ENCODE measurements at regions not wholly inside any gene's neighbourhood (a gene's known extent, or its start where the extent isn't known, plus 50 kb on each side); places are given as distances from the start of the nearest gene placed in this dataset.

DNA sequence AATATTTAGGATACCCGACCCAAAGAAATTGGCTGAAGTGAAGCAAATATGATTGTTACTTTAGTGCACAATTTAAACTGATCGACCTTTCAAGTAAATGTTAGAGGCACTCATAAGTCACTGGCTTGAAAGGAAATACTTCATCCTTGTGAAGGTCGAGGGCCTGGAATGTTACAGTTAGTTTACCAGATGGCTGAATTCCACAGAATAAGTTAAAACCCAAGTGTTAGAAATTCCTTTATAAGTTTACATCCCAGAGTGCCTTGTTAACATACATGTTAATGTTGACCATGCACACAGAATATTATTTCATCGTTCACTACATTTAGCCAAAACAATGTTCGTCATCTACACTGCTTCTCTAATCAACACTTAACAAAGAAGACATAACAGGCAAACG, 235.5 kb upstream of the ANO3 start:
- TF ChIP-seq, protein P1, sequence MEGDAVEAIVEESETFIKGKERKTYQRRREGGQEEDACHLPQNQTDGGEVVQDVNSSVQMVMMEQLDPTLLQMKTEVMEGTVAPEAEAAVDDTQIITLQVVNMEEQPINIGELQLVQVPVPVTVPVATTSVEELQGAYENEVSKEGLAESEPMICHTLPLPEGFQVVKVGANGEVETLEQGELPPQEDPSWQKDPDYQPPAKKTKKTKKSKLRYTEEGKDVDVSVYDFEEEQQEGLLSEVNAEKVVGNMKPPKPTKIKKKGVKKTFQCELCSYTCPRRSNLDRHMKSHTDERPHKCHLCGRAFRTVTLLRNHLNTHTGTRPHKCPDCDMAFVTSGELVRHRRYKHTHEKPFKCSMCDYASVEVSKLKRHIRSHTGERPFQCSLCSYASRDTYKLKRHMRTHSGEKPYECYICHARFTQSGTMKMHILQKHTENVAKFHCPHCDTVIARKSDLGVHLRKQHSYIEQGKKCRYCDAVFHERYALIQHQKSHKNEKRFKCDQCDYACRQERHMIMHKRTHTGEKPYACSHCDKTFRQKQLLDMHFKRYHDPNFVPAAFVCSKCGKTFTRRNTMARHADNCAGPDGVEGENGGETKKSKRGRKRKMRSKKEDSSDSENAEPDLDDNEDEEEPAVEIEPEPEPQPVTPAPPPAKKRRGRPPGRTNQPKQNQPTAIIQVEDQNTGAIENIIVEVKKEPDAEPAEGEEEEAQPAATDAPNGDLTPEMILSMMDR (IDR thresholded peaks at IDR 0.05) = no peak
- H3K27ac ChIP-seq = no peak overlapping the region
- DNase-seq = no peak
- no peaks in the 10 kb centered on the region for H3K36me3 ChIP-seq
- H3K4me3 ChIP-seq = no peak overlapping the region
- no peaks in the 10 kb centered on the region for H3K4me1 ChIP-seq
- H3K9me3 ChIP-seq = no peaks in the 10 kb centered on the region
- intact Hi-C loops (cut with DNase I; ENCODE audit: low total_unique reads) = no loop called here
- no peaks in the 10 kb centered on the region for H3K27me3 ChIP-seq

DNA sequence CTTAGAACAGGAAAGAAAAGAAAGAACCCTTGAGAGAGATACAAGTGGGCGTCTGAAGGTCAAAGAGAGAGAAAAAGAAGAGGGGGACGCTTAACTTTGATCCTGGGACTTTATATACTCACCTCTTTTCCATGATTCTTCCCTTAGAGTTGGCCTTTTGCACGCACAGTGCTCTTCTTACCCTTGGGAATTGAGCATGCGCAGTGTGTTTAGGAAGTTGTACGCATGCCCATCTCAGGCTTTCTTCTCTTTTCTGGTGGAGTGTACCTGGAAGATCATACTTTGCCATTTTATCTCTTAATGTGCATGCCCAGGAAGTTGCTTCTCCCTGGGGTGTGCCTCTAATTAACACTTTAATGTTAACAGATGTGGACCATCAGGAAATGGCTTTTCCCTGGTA, 229.6 kb upstream of the ANO3 start:
- H3K36me3 ChIP-seq = no peaks in the 10 kb centered on the region
- no peak overlapping the region for H3K27ac ChIP-seq
- intact Hi-C loops (cut with DNase I; ENCODE audit: low total_unique reads) = no loop called here
- no peaks in the 10 kb centered on the region for H3K4me1 ChIP-seq
- H3K4me3 ChIP-seq = no peak overlapping the region
- no peak for DNase-seq
- TF ChIP-seq, protein P1 (IDR thresholded peaks at IDR 0.05) = no peak
- no peaks in the 10 kb centered on the region for H3K9me3 ChIP-seq
- H3K27me3 ChIP-seq = no peaks in the 10 kb centered on the region

DNA sequence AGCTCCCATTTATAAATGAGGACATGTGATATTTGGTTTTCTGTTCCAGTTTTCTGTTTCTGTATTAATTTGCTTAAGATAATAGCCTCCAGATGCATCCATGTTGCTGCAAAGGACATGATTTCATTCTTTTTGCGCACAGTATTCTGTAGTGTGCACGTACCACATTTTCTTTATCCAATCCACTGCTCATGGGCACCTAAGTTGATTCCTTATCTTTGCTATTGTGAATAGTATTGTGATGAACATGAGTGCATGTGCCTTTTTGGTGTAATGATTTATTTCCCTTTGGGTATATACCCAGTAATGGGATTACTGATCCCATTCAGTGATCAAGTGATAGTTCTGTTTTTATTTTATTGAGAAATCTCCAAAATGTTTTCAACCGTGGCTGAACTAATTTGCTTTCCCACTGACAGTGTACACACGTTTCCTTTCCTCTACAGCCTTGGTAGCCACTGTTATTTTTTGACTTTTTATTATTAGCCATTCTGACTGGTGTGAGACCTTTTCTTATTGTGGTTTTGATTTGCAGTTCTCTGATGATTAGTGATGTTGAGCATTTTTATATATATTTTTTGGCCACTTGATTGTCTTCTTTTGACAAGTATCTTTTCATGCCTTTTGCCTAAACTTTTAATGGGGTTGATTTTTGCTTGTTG, 226.0 kb upstream of the ANO3 start:
- Histone ChIP-seq H3K4me3 (no peak overlapping the region), H3K36me3 (no peaks in the 10 kb centered on the region), H3K27ac (no peak overlapping the region), H3K9me3 (no peaks in the 10 kb centered on the region), H3K4me1 (no peaks in the 10 kb centered on the region), H3K27me3 (no peaks in the 10 kb centered on the region)
- intact Hi-C loops (cut with DNase I; ENCODE audit: low total_unique reads) = no loop called here
- TF ChIP-seq, protein P1 (IDR thresholded peaks at IDR 0.05) = no peak
- no peak for DNase-seq

DNA sequence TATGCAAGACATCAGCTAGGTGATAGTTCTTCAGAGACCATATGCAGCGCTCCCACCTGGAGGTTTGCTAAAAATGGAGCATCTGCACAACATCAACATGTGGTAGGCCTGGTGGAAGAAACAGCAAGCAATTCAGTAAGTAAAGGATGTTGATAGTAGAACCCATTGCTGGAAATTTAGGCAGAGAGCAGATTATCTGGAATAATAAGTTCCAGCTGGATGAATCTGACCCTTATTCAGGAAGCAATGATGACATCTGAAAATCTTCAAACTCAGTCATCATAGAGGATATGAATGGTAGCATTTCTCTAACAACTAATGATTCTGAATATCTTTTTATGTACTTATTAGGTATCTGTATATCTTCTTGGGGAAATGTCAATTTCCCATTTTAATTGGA, 225.2 kb upstream of the ANO3 start:
- no peak overlapping the region for H3K27ac ChIP-seq
- H3K27me3 ChIP-seq = no peaks in the 10 kb centered on the region
- H3K36me3 ChIP-seq = no peaks in the 10 kb centered on the region
- intact Hi-C loops (cut with DNase I; ENCODE audit: low total_unique reads) = no loop called here
- no peak overlapping the region for H3K4me3 ChIP-seq
- no peaks in the 10 kb centered on the region for H3K4me1 ChIP-seq
- TF ChIP-seq, protein P1 (IDR thresholded peaks at IDR 0.05) = no peak
- DNase-seq = no peak
- H3K9me3 ChIP-seq = no peaks in the 10 kb centered on the region

DNA sequence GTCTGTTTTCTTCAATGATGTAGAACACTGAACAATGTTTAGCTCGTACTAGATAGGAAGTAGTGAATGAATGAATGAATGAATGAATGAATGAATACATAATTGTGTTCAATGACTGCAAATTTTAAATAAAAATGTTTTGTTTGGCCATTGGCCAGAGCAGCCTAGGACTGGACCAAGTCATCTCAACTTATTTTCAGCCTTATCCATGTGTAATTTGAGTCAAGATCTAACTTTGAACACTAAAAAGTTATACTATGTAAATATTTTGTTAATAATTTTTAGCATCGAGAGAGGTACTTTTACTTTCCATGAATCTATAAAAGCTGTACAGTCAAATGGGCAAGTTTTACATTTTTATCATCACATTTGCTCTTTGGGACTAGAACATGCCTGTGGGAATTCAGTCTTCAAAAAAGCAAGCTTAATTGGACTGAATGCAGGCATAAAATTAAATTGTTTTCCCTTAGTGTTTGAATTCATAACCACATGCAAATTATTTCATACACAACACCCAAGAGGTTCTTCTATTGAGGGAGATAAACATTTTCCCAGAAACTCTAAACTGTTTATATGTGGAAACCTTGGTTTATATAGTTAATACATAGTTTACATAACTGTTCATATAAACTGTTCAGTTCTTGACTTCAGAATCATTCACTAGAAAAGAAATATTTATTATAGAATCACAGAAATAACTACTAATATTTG, 222.1 kb upstream of the ANO3 start:
- H3K27me3 ChIP-seq = no peaks in the 10 kb centered on the region
- no peaks in the 10 kb centered on the region for H3K4me1 ChIP-seq
- no peaks in the 10 kb centered on the region for H3K9me3 ChIP-seq
- TF ChIP-seq, protein P1 (IDR thresholded peaks at IDR 0.05) = no peak
- no peak overlapping the region for H3K4me3 ChIP-seq
- intact Hi-C loops (cut with DNase I; ENCODE audit: low total_unique reads) = no loop called here
- DNase-seq = no peak
- H3K27ac ChIP-seq = no peak overlapping the region
- H3K36me3 ChIP-seq = no peaks in the 10 kb centered on the region
